K562 (cell line): ENCODE measurements at regions not wholly inside any gene's neighbourhood (a gene's known extent, or its start where the extent isn't known, plus 50 kb on each side); places are given as distances from the start of the nearest gene placed in this dataset.
A peak's percentile ranks its signal among the peaks of the same experiment; 100 is the strongest.

ENCODE experiments used
- ATAC-seq: fragments of 200-7000 bp; cut with Tn5 transposase; 3 replicates; pipeline ENCODE4 v1.9.1; 2020; ENCODE audit warnings: moderate library complexity
- BruUV-seq: library from RNA; stranded (reverse); fragments of 400-500 nt; replicated peaks from 2 replicates; lab custom pipeline; 2021; lab: Mats Ljungman, UMichigan
- CTCF ChIA-PET: fragments of 300-600 bp; formaldehyde crosslinking; extraction: SDS; loops from one replicate; lab custom pipeline; 2021; ENCODE audit warnings: low intra/inter-chr PET ratio; lab: Yijun Ruan, JAX
- POLR2A ChIA-PET: fragments of 300-600, 350-650 bp; sonication (Branson Sonifier 250); formaldehyde crosslinking; extraction: SDS; loops from one replicate; lab custom pipeline; 2021; ENCODE audit warnings: antibody characterized with exemption, inconsistent platforms; lab: Yijun Ruan, JAX
- DNase-seq, 4 experiments: peaks; one replicate each; pipeline versions ENCODE4 v3.0.0 to v3.0.0-alpha.2; 2011 to 2018; ENCODE audit warnings: low spot score in 3 of 4, mixed read lengths in 3 of 4; ENCODE audit errors: extremely low read depth in 1 of 4
- FAIRE-seq: peaks from 2 replicates; lab custom pipeline; 2011; peaks lifted over from hg19 to GRCh38; lab: Jason Lieb, UNC
- H2AFZ ChIP-seq: 2 replicates; pipeline ENCODE4 v1.6.0; 2011; ENCODE audit warnings: low read depth, low read length, control low read depth, inconsistent platforms
- H3K27ac ChIP-seq: fragments of 200-600 bp; 3 replicates; pipeline ENCODE4 v1.8.0; 2011; ENCODE audit warnings: low read depth, mild to moderate bottlenecking, control low read depth, inconsistent platforms, low read length, moderate library complexity, mixed read lengths; ENCODE audit errors: extremely low read depth
- H3K27me3 ChIP-seq, 2 experiments: fragments of 300-600 bp in 1 of 2; 2 replicates in 1 of 2; 3 replicates in 1 of 2; pipeline versions ENCODE4 v1.6.0 to v1.8.0; 2011; ENCODE audit warnings: inconsistent platforms in 2 of 2, low read length in 2 of 2, mild to moderate bottlenecking in 1 of 2, mixed read lengths in 1 of 2, moderate library complexity in 1 of 2; ENCODE audit not compliant: control insufficient read depth in 2 of 2, insufficient read depth in 2 of 2
- H3K36me3 ChIP-seq: fragments of 300-600 bp; 3 replicates; pipeline ENCODE4 v1.8.0; 2011; ENCODE audit warnings: mild to moderate bottlenecking, low read length, inconsistent platforms; ENCODE audit not compliant: control insufficient read depth, insufficient read depth
- H3K4me1 ChIP-seq, 2 experiments: fragments of 200-600 bp in 1 of 2; replicated peaks in 1 of 2; 2 replicates in 1 of 2; 3 replicates in 1 of 2; pipeline versions ENCODE4 v1.5.1 to v1.8.0; 2011; ENCODE audit warnings: inconsistent platforms in 2 of 2, low read length in 2 of 2, mild to moderate bottlenecking in 1 of 2, mixed read lengths in 1 of 2, moderate library complexity in 1 of 2; ENCODE audit not compliant: control insufficient read depth in 2 of 2, insufficient read depth in 2 of 2
- H3K4me2 ChIP-seq: 2 replicates; pipeline ENCODE4 v1.6.1; 2011; ENCODE audit warnings: low read length, control low read depth, inconsistent platforms, mixed read lengths; ENCODE audit not compliant: insufficient read depth
- H3K4me3 ChIP-seq: fragments of 200-600 bp; sonication (generic), shearing (Covaris generic); 2 replicates; pipeline ENCODE4 v1.5.1; 2016; ENCODE audit warnings: control low read depth, inconsistent platforms
- H3K79me2 ChIP-seq: fragments of 200-600 bp; 3 replicates; pipeline ENCODE4 v1.8.0; 2011; ENCODE audit warnings: low read length, inconsistent platforms; ENCODE audit not compliant: control insufficient read depth, insufficient read depth
- H3K9ac ChIP-seq, 2 experiments: 2 replicates each; pipeline versions ENCODE4 v1.6.0 to v1.6.1; 2011; ENCODE audit warnings: low read depth in 2 of 2, low read length in 2 of 2, control low read depth in 1 of 2, inconsistent platforms in 1 of 2, mild to moderate bottlenecking in 1 of 2, mixed read lengths in 1 of 2; ENCODE audit not compliant: insufficient read depth in 1 of 2
- H3K9me1 ChIP-seq: one replicate; pipeline ENCODE4 v1.6.0; 2011; ENCODE audit warnings: inconsistent platforms, mild to moderate bottlenecking, low read length, moderate library complexity; ENCODE audit not compliant: control insufficient read depth, insufficient read depth
- H3K9me3 ChIP-seq: replicated peaks from 2 replicates; pipeline ENCODE4 v1.5.1; 2011; ENCODE audit warnings: low read depth, low read length, inconsistent platforms; ENCODE audit not compliant: control insufficient read depth, insufficient read depth
- H4K20me1 ChIP-seq: replicated peaks from 2 replicates; pipeline ENCODE4 v1.6.1; 2011; ENCODE audit warnings: low read length, inconsistent platforms, mixed read lengths; ENCODE audit not compliant: control insufficient read depth, insufficient read depth
- BRD9 ChIP-seq: fragments of 450-650 bp; IDR thresholded peaks from 2 replicates; pipeline ENCODE4 v1.6.1; 2018; ENCODE audit warnings: low read depth; ENCODE audit not compliant: partially characterized antibody
- CEBPG ChIP-seq, 3 experiments: fragments of 200-800 bp in 1 of 3; sonication (Bioruptor generic) in 1 of 3; sonication (generic) in 1 of 3; formaldehyde crosslinking in 1 of 3; IDR thresholded peaks in 2 of 3; conservative IDR thresholded peaks in 1 of 3; 2 replicates each; pipeline versions ENCODE4 v1.6.1 to v1.8.0; 2016 to 2022; ENCODE audit warnings: missing compliant biosample characterization in 2 of 3, missing genetic modification characterization in 2 of 3, mild to moderate bottlenecking in 1 of 3, missing genetic modification reagents in 1 of 3
- FOXA3 ChIP-seq, 2 experiments: fragments of 450-650 bp in 1 of 2; sonication (generic) in 1 of 2; formaldehyde crosslinking; IDR thresholded peaks in 1 of 2; conservative IDR thresholded peaks in 1 of 2; 2 replicates each; pipeline versions ENCODE4 v1.4.0 to v1.8.0; 2020 to 2022; ENCODE audit warnings: mild to moderate bottlenecking in 2 of 2, missing genetic modification reagents in 1 of 2
- FOXJ2 ChIP-seq: fragments of 200-800 bp; sonication (Bioruptor generic); IDR thresholded peaks from 2 replicates; pipeline ENCODE4 v1.6.1; 2016; ENCODE audit warnings: missing genetic modification characterization, missing compliant biosample characterization
- IRF2 ChIP-seq: sonication (generic); formaldehyde crosslinking; IDR thresholded peaks from 2 replicates; pipeline ENCODE4 v1.8.1; 2022; ENCODE audit warnings: mild to moderate bottlenecking, missing genetic modification reagents
- KLF16 ChIP-seq: IDR thresholded peaks from 2 replicates; pipeline ENCODE4 v1.6.1; 2016; ENCODE audit warnings: antibody characterized with exemption
- MECOM ChIP-seq: fragments of 250-450 bp; sonication (Bioruptor Pico); IDR thresholded peaks from 2 replicates; pipeline ENCODE4 v1.8.0; 2022; ENCODE audit warnings: inconsistent platforms
- MEIS2 ChIP-seq: fragments of 450-650 bp; IDR thresholded peaks from 2 replicates; pipeline ENCODE4 v1.6.1; 2014; ENCODE audit warnings: mild to moderate bottlenecking; ENCODE audit not compliant: partially characterized antibody
- RBM39 ChIP-seq: fragments of 200-400 bp; formaldehyde crosslinking; optimal IDR thresholded peaks from 2 replicates; pipeline ENCODE3; 2018; ENCODE audit warnings: low read depth, low read length
- RFX1 ChIP-seq: fragments of 450-650 bp; IDR thresholded peaks from 2 replicates; pipeline ENCODE4 v1.6.1; 2016; ENCODE audit warnings: mild to moderate bottlenecking, moderate library complexity
- ZNF12 ChIP-seq: sonication (generic); formaldehyde crosslinking; IDR thresholded peaks from 2 replicates; pipeline ENCODE4 v1.4.0; 2020; ENCODE audit warnings: mild to moderate bottlenecking, missing genetic modification reagents
- WGBS: fragments of 100-300 bp; shearing (Covaris generic); methylation state at CpG from one replicate; pipeline ENCODE4 v1.1.6; 2016; ENCODE audit warnings: low coverage, mixed read lengths; ENCODE audit not compliant: insufficient coverage; ENCODE audit errors: missing lambda C conversion rate; 5-methylcytosine and 5-hydroxymethylcytosine counted together
- in situ Hi-C: fragments of 300-500 bp; cut with MboI; formaldehyde crosslinking; loops from 4 replicates; pipeline ENCODE4 v1.15.0; 2018; ENCODE audit warnings: inconsistent platforms, mixed read lengths
- intact Hi-C: fragments of 100-400 bp; cut with micrococcal nuclease; formaldehyde crosslinking; loops from 2 replicates; pipeline ENCODE4 v1.14.2; 2022
- TF ChIP-seq, protein P1 (sequence below): fragments of 250-450 bp; sonication (Bioruptor Pico); IDR thresholded peaks from 2 replicates; pipeline ENCODE4 v1.8.0; 2021; ENCODE audit warnings: mild to moderate bottlenecking, moderate library complexity
- TF ChIP-seq, protein P2 (sequence below): sonication (generic); formaldehyde crosslinking; IDR thresholded peaks from 2 replicates; pipeline ENCODE4 v1.5.0; 2020; ENCODE audit warnings: missing genetic modification reagents
- TF ChIP-seq, protein P3 (sequence below): fragments of 250-450 bp; sonication (Bioruptor Pico); IDR thresholded peaks from 2 replicates; pipeline ENCODE4 v1.4.0; 2020

DNA sequence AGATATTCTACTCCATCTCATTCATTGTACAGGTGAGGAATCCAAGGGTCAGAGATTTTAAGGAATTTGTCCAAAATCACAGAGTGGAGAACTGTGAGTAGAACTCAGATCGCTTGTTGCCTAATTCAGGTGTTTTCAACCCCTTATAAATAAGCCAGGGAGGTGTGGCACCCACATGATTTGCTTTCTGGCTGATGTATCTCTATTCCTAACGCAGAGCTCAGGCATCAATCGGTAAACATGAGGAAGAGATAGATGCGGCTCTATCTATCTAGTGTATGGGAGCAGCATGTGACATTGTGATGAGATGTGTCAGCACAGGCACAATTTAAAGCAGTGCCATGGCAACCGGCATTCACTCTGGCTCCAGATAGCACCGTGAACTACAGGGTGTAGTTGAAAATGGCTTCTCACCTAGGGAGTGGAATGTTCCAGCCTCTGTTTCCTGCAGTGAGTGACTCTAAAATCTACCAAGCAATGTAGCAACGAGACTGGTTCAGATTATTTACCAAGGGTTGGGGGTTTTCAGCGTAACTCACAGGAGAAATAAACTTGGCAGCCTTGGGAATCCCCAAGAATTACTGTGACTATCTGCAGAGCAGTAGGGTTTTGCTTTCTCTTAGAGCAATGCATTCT is 53.4 kb upstream of the SUB1 start:
- H3K4me1 ChIP-seq, result 0 out of 5 replicates have a peak, but pooled peaks cover 0 to 2% of the 10 kb centered on the region in 2 experiments
- H3K27me3 ChIP-seq, result peaks cover 8 to 18% of the 10 kb centered on the region in 2 experiments; a peak in 4 of 5 replicates
- intact Hi-C loops, result loop anchor here (5.0 kb wide), 1 partner anchor 55 kb away; the partner anchor contains the start of gene SUB1
- CTCF ChIA-PET, result no interaction called here
- H4K20me1 ChIP-seq, result no peaks in the 10 kb centered on the region
- DNase-seq (no peak), ATAC-seq (peak; percentile 60), FAIRE-seq (no peak)
- no peak overlapping the region for H3K27ac ChIP-seq
- in situ Hi-C loops, result no loop called here
- H3K9me3 ChIP-seq, result no peaks in the 10 kb centered on the region
- no peaks in the 10 kb centered on the region for H3K9me1 ChIP-seq
- H3K4me3 ChIP-seq, result no peak overlapping the region
- H2AFZ ChIP-seq, result no peak overlapping the region
- no peaks in the 10 kb centered on the region for H3K36me3 ChIP-seq
- H3K79me2 ChIP-seq, result no peaks in the 10 kb centered on the region
- BruUV-seq, result no TSS peak
- WGBS, result 0% methylated on average over 8 of the region's 8 CpGs
- no peak overlapping the region for H3K9ac ChIP-seq
- no peak overlapping the region for H3K4me2 ChIP-seq
- POLR2A ChIA-PET, result interaction anchor here (0.5 to 0.6 kb wide), 2 partner anchors 43 to 988 kb away, joined by 3 to 4 read pairs; no protein-coding TSS in a partner anchor
- TF ChIP-seq, protein P1, sequence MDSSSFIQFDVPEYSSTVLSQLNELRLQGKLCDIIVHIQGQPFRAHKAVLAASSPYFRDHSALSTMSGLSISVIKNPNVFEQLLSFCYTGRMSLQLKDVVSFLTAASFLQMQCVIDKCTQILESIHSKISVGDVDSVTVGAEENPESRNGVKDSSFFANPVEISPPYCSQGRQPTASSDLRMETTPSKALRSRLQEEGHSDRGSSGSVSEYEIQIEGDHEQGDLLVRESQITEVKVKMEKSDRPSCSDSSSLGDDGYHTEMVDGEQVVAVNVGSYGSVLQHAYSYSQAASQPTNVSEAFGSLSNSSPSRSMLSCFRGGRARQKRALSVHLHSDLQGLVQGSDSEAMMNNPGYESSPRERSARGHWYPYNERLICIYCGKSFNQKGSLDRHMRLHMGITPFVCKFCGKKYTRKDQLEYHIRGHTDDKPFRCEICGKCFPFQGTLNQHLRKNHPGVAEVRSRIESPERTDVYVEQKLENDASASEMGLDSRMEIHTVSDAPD, result no peak
- TF ChIP-seq RBM39 (no peak), MEIS2 (peak; percentile 65), ZNF12 (no peak), CEBPG (CRISPR knock-in tag; IDR thresholded peaks at IDR 0.05) (0 out of 2 replicates have a peak, but pooled peaks have one; percentile 2), CEBPG (tag; conservative IDR thresholded peaks at IDR 0.05 in 1 of 2, IDR thresholded peaks at IDR 0.05 in 1 of 2) (peak in 1 of 2 experiments; percentile 56; a peak in 2 of 4 replicates), IRF2 (CRISPR knock-in tag) (no peak), MECOM (peak; percentile 58; the same call in 1 of the 2 replicates), BRD9 (no peak), FOXJ2 (tag) (peak; percentile 71; the same call in 1 of the 2 replicates), RFX1 (peak; percentile 77), FOXA3 (CRISPR knock-in tag; conservative IDR thresholded peaks at IDR 0.05 in 1 of 2, IDR thresholded peaks at IDR 0.05 in 1 of 2) (0 out of 4 replicates have a peak, but pooled peaks of 1 of the 2 experiments have one; percentile 4), KLF16 (no peak)
- TF ChIP-seq, protein P2, sequence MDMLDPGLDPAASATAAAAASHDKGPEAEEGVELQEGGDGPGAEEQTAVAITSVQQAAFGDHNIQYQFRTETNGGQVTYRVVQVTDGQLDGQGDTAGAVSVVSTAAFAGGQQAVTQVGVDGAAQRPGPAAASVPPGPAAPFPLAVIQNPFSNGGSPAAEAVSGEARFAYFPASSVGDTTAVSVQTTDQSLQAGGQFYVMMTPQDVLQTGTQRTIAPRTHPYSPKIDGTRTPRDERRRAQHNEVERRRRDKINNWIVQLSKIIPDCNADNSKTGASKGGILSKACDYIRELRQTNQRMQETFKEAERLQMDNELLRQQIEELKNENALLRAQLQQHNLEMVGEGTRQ (CRISPR knock-in tag), result peak; percentile 47
- TF ChIP-seq, protein P3, sequence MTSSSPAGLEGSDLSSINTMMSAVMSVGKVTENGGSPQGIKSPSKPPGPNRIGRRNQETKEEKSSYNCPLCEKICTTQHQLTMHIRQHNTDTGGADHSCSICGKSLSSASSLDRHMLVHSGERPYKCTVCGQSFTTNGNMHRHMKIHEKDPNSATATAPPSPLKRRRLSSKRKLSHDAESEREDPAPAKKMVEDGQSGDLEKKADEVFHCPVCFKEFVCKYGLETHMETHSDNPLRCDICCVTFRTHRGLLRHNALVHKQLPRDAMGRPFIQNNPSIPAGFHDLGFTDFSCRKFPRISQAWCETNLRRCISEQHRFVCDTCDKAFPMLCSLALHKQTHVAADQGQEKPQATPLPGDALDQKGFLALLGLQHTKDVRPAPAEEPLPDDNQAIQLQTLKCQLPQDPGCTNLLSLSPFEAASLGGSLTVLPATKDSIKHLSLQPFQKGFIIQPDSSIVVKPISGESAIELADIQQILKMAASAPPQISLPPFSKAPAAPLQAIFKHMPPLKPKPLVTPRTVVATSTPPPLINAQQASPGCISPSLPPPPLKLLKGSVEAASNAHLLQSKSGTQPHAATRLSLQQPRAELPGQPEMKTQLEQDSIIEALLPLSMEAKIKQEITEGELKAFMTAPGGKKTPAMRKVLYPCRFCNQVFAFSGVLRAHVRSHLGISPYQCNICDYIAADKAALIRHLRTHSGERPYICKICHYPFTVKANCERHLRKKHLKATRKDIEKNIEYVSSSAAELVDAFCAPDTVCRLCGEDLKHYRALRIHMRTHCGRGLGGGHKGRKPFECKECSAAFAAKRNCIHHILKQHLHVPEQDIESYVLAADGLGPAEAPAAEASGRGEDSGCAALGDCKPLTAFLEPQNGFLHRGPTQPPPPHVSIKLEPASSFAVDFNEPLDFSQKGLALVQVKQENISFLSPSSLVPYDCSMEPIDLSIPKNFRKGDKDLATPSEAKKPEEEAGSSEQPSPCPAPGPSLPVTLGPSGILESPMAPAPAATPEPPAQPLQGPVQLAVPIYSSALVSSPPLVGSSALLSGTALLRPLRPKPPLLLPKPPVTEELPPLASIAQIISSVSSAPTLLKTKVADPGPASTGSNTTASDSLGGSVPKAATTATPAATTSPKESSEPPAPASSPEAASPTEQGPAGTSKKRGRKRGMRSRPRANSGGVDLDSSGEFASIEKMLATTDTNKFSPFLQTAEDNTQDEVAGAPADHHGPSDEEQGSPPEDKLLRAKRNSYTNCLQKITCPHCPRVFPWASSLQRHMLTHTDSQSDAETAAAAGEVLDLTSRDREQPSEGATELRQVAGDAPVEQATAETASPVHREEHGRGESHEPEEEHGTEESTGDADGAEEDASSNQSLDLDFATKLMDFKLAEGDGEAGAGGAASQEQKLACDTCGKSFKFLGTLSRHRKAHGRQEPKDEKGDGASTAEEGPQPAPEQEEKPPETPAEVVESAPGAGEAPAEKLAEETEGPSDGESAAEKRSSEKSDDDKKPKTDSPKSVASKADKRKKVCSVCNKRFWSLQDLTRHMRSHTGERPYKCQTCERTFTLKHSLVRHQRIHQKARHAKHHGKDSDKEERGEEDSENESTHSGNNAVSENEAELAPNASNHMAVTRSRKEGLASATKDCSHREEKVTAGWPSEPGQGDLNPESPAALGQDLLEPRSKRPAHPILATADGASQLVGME (CRISPR knock-in tag), result no peak
